SK-N-SH treated with all-trans-retinoic acid at 6 μM for 48 hours (cell line): ENCODE measurements at regions not wholly inside any gene's neighbourhood (a gene's known extent, or its start where the extent isn't known, plus 50 kb on each side); places are given as distances from the start of the nearest gene placed in this dataset.

Source experiments
- ATAC-seq: fragments of 200-7000 bp; cut with Tn5 transposase; 3 replicates; pipeline ENCODE4 v1.9.1; 2020; ENCODE audit warnings: mild to moderate bottlenecking, moderate library complexity
- BACH2 ChIP-seq: fragments of 250-450 bp; sonication (Bioruptor Pico); IDR thresholded peaks from 2 replicates; pipeline ENCODE4 v1.9.0; 2021; ENCODE audit warnings: mild to moderate bottlenecking, borderline replicate concordance
- CSDC2 ChIP-seq: fragments of 250-450 bp; sonication (Bioruptor Pico); IDR thresholded peaks from 2 replicates; pipeline ENCODE4 v1.5.0; 2020; ENCODE audit warnings: mild to moderate bottlenecking, moderate library complexity
- ESRRG ChIP-seq: fragments of 250-450 bp; sonication (Bioruptor Pico); IDR thresholded peaks from 2 replicates; pipeline ENCODE4 v1.6.1; 2021; ENCODE audit warnings: mild to moderate bottlenecking
- GLIS3 ChIP-seq: fragments of 250-450 bp; sonication (Bioruptor Pico); IDR thresholded peaks from 2 replicates; pipeline ENCODE4 v1.5.0; 2020; ENCODE audit warnings: mild to moderate bottlenecking, moderate library complexity
- ISL1 ChIP-seq: fragments of 250-450 bp; sonication (Bioruptor Pico); IDR thresholded peaks from 2 replicates; pipeline ENCODE4 v2.1.2; 2022; ENCODE audit warnings: mild to moderate bottlenecking, moderate library complexity
- OSR1 ChIP-seq: fragments of 250-450 bp; sonication (Bioruptor Pico); IDR thresholded peaks from 2 replicates; pipeline ENCODE4 v1.8.0; 2022; ENCODE audit warnings: moderate library complexity, mild to moderate bottlenecking, inconsistent platforms
- PPARA ChIP-seq: fragments of 250-450 bp; sonication (Bioruptor Pico); IDR thresholded peaks from 2 replicates; pipeline ENCODE4 v1.5.0; 2020; ENCODE audit warnings: mild to moderate bottlenecking, borderline replicate concordance
- RARB ChIP-seq: fragments of 250-450 bp; sonication (Bioruptor Pico); IDR thresholded peaks from 2 replicates; pipeline ENCODE4 v1.8.0; 2021; ENCODE audit warnings: mild to moderate bottlenecking, moderate library complexity
- SNAI2 ChIP-seq: fragments of 250-450 bp; sonication (Bioruptor Pico); IDR thresholded peaks from 2 replicates; pipeline ENCODE4 v1.5.0; 2020; ENCODE audit warnings: mild to moderate bottlenecking, moderate library complexity
- TOX ChIP-seq: fragments of 250-450 bp; sonication (Bioruptor Pico); IDR thresholded peaks from 2 replicates; pipeline ENCODE4 v1.8.0; 2021; ENCODE audit warnings: mild to moderate bottlenecking, moderate library complexity, borderline replicate concordance
- ZC3H10 ChIP-seq: fragments of 250-450 bp; sonication (Bioruptor Pico); IDR thresholded peaks from 2 replicates; pipeline ENCODE4 v1.5.1; 2021; ENCODE audit warnings: mild to moderate bottlenecking, moderate library complexity
- ZFP30 ChIP-seq: fragments of 450-650 bp; formaldehyde crosslinking; IDR thresholded peaks from 2 replicates; pipeline ENCODE4 v1.5.0; 2022; ENCODE audit warnings: mild to moderate bottlenecking, moderate library complexity
- ZNF565 ChIP-seq: fragments of 450-650 bp; formaldehyde crosslinking; conservative IDR thresholded peaks from 2 replicates; pipeline ENCODE4 v1.5.0; 2020; ENCODE audit warnings: low read depth, mild to moderate bottlenecking, moderate library complexity
- ZNF70 ChIP-seq: fragments of 450-650 bp; formaldehyde crosslinking; IDR thresholded peaks from 2 replicates; pipeline ENCODE4 v1.5.0; 2020; ENCODE audit warnings: mild to moderate bottlenecking, moderate library complexity
- ZNF8 ChIP-seq: fragments of 450-650 bp; formaldehyde crosslinking; IDR thresholded peaks from 2 replicates; pipeline ENCODE4 v1.5.0; 2020; ENCODE audit warnings: mild to moderate bottlenecking, moderate library complexity
- TF ChIP-seq, protein P1 (sequence below): fragments of 250-450 bp; sonication (Bioruptor Pico); IDR thresholded peaks from 2 replicates; pipeline ENCODE4 v1.5.0; 2020; ENCODE audit warnings: mild to moderate bottlenecking, moderate library complexity
- TF ChIP-seq, protein P2 (sequence below): fragments of 250-450 bp; sonication (Bioruptor Pico); IDR thresholded peaks from 2 replicates; pipeline ENCODE4 v1.5.1; 2020; ENCODE audit warnings: low read depth, mild to moderate bottlenecking, moderate library complexity
- TF ChIP-seq, protein P3 (sequence below): fragments of 250-450 bp; sonication (Bioruptor Pico); IDR thresholded peaks from 2 replicates; pipeline ENCODE4 v1.8.0; 2020; ENCODE audit warnings: mild to moderate bottlenecking, moderate library complexity, borderline replicate concordance
- TF ChIP-seq, protein P4 (sequence below): fragments of 250-450 bp; sonication (Bioruptor Pico); IDR thresholded peaks from 2 replicates; pipeline ENCODE4 v1.5.1; 2021; ENCODE audit warnings: mild to moderate bottlenecking, moderate library complexity

DNA sequence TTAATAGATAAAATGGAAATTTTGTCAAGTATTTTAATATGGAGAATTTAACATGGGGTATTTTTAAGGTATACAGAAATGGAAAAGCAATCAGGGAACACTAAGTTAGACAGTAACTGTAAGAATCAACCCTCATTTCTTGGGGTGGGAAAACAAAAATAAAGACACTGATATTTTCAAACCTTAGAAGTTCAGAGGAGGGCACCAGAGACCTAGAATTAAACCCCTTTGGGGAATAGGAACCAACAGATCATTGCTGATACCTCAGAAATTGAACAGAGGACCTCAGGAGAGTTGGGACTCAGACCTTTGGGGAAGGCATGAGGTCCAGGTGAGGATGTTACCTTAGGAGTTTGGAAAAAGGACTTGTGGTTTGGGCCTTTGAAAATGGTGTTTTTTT lies 435.6 kb downstream of the TMA16 start:
- TF ChIP-seq TOX: no peak
- no peak for TF ChIP-seq ESRRG (CRISPR knock-in tag)
- TF ChIP-seq, protein P1, sequence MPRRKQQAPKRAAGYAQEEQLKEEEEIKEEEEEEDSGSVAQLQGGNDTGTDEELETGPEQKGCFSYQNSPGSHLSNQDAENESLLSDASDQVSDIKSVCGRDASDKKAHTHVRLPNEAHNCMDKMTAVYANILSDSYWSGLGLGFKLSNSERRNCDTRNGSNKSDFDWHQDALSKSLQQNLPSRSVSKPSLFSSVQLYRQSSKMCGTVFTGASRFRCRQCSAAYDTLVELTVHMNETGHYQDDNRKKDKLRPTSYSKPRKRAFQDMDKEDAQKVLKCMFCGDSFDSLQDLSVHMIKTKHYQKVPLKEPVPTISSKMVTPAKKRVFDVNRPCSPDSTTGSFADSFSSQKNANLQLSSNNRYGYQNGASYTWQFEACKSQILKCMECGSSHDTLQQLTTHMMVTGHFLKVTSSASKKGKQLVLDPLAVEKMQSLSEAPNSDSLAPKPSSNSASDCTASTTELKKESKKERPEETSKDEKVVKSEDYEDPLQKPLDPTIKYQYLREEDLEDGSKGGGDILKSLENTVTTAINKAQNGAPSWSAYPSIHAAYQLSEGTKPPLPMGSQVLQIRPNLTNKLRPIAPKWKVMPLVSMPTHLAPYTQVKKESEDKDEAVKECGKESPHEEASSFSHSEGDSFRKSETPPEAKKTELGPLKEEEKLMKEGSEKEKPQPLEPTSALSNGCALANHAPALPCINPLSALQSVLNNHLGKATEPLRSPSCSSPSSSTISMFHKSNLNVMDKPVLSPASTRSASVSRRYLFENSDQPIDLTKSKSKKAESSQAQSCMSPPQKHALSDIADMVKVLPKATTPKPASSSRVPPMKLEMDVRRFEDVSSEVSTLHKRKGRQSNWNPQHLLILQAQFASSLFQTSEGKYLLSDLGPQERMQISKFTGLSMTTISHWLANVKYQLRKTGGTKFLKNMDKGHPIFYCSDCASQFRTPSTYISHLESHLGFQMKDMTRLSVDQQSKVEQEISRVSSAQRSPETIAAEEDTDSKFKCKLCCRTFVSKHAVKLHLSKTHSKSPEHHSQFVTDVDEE (CRISPR knock-in tag): no peak
- TF ChIP-seq, protein P2, sequence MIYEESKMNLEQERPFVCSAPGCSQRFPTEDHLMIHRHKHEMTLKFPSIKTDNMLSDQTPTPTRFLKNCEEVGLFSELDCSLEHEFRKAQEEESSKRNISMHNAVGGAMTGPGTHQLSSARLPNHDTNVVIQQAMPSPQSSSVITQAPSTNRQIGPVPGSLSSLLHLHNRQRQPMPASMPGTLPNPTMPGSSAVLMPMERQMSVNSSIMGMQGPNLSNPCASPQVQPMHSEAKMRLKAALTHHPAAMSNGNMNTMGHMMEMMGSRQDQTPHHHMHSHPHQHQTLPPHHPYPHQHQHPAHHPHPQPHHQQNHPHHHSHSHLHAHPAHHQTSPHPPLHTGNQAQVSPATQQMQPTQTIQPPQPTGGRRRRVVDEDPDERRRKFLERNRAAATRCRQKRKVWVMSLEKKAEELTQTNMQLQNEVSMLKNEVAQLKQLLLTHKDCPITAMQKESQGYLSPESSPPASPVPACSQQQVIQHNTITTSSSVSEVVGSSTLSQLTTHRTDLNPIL (CRISPR knock-in tag): no peak
- TF ChIP-seq ISL1: no peak
- no peak for TF ChIP-seq GLIS3 (CRISPR knock-in tag)
- TF ChIP-seq, protein P3, sequence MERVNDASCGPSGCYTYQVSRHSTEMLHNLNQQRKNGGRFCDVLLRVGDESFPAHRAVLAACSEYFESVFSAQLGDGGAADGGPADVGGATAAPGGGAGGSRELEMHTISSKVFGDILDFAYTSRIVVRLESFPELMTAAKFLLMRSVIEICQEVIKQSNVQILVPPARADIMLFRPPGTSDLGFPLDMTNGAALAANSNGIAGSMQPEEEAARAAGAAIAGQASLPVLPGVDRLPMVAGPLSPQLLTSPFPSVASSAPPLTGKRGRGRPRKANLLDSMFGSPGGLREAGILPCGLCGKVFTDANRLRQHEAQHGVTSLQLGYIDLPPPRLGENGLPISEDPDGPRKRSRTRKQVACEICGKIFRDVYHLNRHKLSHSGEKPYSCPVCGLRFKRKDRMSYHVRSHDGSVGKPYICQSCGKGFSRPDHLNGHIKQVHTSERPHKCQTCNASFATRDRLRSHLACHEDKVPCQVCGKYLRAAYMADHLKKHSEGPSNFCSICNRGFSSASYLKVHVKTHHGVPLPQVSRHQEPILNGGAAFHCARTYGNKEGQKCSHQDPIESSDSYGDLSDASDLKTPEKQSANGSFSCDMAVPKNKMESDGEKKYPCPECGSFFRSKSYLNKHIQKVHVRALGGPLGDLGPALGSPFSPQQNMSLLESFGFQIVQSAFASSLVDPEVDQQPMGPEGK (CRISPR knock-in tag): no peak
- no peak for TF ChIP-seq BACH2 (CRISPR knock-in tag)
- no peak for TF ChIP-seq ZNF565 (CRISPR knock-in tag)
- no peak for TF ChIP-seq CSDC2 (CRISPR knock-in tag)
- no peak for TF ChIP-seq SNAI2 (CRISPR knock-in tag)
- TF ChIP-seq ZFP30 (CRISPR knock-in tag): no peak
- TF ChIP-seq PPARA (CRISPR knock-in tag): no peak
- no peak for TF ChIP-seq OSR1
- no peak for ATAC-seq

DNA sequence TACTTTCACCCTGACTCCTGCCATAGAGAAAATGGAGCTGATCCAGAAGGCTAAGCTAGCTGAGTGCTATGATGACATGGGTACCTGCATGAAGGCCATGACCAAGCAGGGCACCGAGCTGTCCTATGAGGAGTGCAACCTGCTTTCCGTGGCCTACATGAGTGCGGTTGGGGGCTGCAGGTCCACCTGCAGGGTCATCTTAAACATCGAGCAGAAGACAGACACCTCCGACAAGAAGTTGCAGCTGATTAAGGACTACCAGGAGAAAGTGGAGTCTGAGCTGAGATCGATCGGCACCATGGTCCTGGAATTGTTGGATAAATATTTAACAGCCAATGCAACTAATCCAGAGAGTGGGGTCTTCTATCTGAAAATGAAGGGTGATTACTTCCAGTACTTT lies 438.0 kb downstream of the TMA16 start:
- ATAC-seq: no peak
- TF ChIP-seq GLIS3 (CRISPR knock-in tag): no peak
- TF ChIP-seq ISL1: no peak
- TF ChIP-seq, protein P3 (CRISPR knock-in tag): no peak

DNA sequence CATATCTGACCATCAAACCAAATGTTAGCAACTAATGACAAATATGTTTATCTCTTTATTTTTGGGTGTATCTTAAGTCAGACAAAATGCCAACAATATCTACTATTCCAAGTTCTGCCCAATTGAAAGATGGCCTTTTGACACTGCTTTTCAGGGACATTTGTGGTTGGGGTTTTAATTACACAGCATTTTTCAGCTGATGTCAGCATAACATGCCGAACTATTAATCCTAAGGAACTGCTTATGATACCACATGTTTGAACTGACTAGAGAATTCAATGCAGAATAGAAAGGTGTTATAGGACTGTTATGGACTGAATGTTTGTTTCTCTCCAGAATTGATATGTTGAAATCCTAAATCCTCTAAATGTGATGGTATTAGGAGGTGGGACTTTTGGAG lies 445.1 kb downstream of the TMA16 start:
- TF ChIP-seq, protein P4, sequence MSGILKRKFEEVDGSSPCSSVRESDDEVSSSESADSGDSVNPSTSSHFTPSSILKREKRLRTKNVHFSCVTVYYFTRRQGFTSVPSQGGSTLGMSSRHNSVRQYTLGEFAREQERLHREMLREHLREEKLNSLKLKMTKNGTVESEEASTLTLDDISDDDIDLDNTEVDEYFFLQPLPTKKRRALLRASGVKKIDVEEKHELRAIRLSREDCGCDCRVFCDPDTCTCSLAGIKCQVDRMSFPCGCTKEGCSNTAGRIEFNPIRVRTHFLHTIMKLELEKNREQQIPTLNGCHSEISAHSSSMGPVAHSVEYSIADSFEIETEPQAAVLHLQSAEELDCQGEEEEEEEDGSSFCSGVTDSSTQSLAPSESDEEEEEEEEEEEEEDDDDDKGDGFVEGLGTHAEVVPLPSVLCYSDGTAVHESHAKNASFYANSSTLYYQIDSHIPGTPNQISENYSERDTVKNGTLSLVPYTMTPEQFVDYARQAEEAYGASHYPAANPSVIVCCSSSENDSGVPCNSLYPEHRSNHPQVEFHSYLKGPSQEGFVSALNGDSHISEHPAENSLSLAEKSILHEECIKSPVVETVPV (CRISPR knock-in tag): no peak
- TF ChIP-seq PPARA (CRISPR knock-in tag): no peak
- TF ChIP-seq RARB (CRISPR knock-in tag): no peak
- no peak for TF ChIP-seq ZNF8
- TF ChIP-seq ZC3H10: no peak
- TF ChIP-seq ISL1: no peak
- ATAC-seq: no peak

DNA sequence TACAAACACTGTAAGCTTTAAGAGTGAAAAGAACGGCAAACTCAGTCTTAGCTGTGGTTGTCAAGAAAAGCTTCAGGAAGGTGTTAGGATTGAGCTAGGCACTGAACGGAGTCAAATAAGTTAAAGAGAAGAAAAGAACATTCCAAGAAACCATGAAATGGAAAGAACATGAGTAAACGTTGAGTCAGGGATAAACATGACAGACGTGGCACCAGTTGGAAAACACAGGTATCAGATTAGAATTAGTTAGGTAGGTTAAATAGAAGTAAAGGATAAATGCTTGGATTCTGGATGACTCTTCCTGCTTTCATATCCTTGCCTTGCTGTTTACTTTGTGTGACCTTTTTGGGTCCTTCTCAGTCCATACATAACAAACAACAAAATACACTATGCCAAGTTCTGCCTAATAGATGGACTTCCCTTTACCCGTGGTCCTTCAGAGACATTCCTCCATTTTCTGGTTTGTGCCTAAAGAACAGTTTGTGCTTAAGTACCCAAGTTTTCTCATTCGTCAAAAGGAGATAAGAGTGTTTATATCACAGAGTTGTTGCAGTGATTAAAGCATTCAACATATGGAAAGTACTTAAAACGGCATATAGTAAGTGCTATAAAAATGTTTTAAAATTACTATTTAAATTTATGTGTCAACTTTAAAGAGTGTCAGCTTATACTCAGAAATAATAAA lies 446.9 kb downstream of the TMA16 start:
- TF ChIP-seq, protein P2 (CRISPR knock-in tag): no peak
- no peak for TF ChIP-seq ESRRG (CRISPR knock-in tag)
- TF ChIP-seq BACH2 (CRISPR knock-in tag): no peak
- no peak for TF ChIP-seq ZNF70
- no peak for TF ChIP-seq OSR1
- ATAC-seq: no peak
